OCI-LY7 (cell line): ENCODE measurements at regions not wholly inside any gene's neighbourhood (a gene's known extent, or its start where the extent isn't known, plus 50 kb on each side); places are given as distances from the start of the nearest gene placed in this dataset.

Source experiments
- BruUV-seq: library from RNA; stranded (reverse); fragments of 400-500 nt; replicated peaks from 2 replicates; lab custom pipeline; 2021; lab: Mats Ljungman, UMichigan
- CTCF ChIA-PET: fragments of 300-600 bp; sonication (Branson Sonifier 250); formaldehyde crosslinking; loops from one replicate; lab custom pipeline; 2022; ENCODE audit warnings: antibody characterized with exemption; ENCODE audit not compliant: unreplicated experiment; lab: Charles Lee
- POLR2A ChIA-PET: fragments of 300-600 bp; sonication (Branson Sonifier 250); formaldehyde crosslinking; loops from one replicate; lab custom pipeline; 2022; ENCODE audit warnings: antibody characterized with exemption; lab: Charles Lee
- DNase-seq: peaks from one replicate; pipeline ENCODE4 v3.0.0-alpha.2; 2015; ENCODE audit warnings: low spot score
- H2AFZ ChIP-seq: fragments of 200-600 bp; sonication (generic), shearing (Covaris generic); 2 replicates; pipeline ENCODE4 v1.6.1; 2014; ENCODE audit warnings: mild to moderate bottlenecking, antibody characterized with exemption, low read length, moderate library complexity
- H3K27ac ChIP-seq: fragments of 200-600 bp; sonication (generic); 2 replicates; pipeline ENCODE4 v1.5.1; 2014; ENCODE audit warnings: mixed run types, low read depth, mild to moderate bottlenecking, moderate library complexity, low read length, inconsistent platforms; ENCODE audit not compliant: poor library complexity, severe bottlenecking
- H3K36me3 ChIP-seq: fragments of 200-600 bp; sonication (generic); 2 replicates; pipeline ENCODE4 v1.6.1; 2014; ENCODE audit warnings: mild to moderate bottlenecking, antibody characterized with exemption, low read length, moderate library complexity, mixed read lengths; ENCODE audit not compliant: insufficient read depth
- H3K4me1 ChIP-seq: fragments of 200-600 bp; sonication (generic); 2 replicates; pipeline ENCODE4 v1.5.1; 2014; ENCODE audit warnings: mild to moderate bottlenecking, low read length; ENCODE audit not compliant: insufficient read depth, poor library complexity, severe bottlenecking
- H3K4me2 ChIP-seq: fragments of 200-600 bp; sonication (generic); 2 replicates; pipeline ENCODE4 v1.6.1; 2014; ENCODE audit warnings: mild to moderate bottlenecking, low read length
- H3K4me3 ChIP-seq: fragments of 200-600 bp; sonication (generic); 2 replicates; pipeline ENCODE4 v1.5.1; 2014; ENCODE audit warnings: mild to moderate bottlenecking, low read depth, low read length; ENCODE audit not compliant: poor library complexity, severe bottlenecking
- H3K79me2 ChIP-seq: fragments of 200-600 bp; sonication (generic); 2 replicates; pipeline ENCODE4 v1.6.1; 2016; ENCODE audit warnings: low read depth, mild to moderate bottlenecking, low read length, moderate library complexity, mixed read lengths; ENCODE audit not compliant: insufficient read depth
- H3K9me2 ChIP-seq: fragments of 200-600 bp; sonication (generic); 2 replicates; pipeline ENCODE4 v1.6.1; 2016; ENCODE audit warnings: mild to moderate bottlenecking, low read length, mixed read lengths; ENCODE audit not compliant: insufficient read depth
- H3K9me3 ChIP-seq: fragments of 200-600 bp; sonication (generic); 2 replicates; pipeline ENCODE4 v1.6.1; 2014; ENCODE audit warnings: mild to moderate bottlenecking, mixed run types, low read length, mixed read lengths
- H4K20me1 ChIP-seq: fragments of 200-600 bp; sonication (generic); 2 replicates; pipeline ENCODE4 v1.6.1; 2014; ENCODE audit warnings: mild to moderate bottlenecking, antibody characterized with exemption, low read length, moderate library complexity, mixed read lengths; ENCODE audit not compliant: insufficient read depth
- EZH2phosphoT487 ChIP-seq: fragments of 200-600 bp; sonication (generic); IDR thresholded peaks from 2 replicates; pipeline ENCODE4 v1.6.1; 2018; ENCODE audit warnings: low read depth, borderline replicate concordance, mild to moderate bottlenecking, mixed run types, antibody characterized with exemption, low read length, moderate library complexity, mixed read lengths
- intact Hi-C: fragments of 100-400 bp; cut with micrococcal nuclease; formaldehyde crosslinking; loops from one replicate; pipeline ENCODE4 v1.10.0; 2022; ENCODE audit not compliant: unreplicated experiment
- TF ChIP-seq, protein P1 (sequence below): fragments of 200-600 bp; sonication (generic); conservative IDR thresholded peaks from 2 replicates; pipeline ENCODE4 v1.5.1; 2014; ENCODE audit warnings: mild to moderate bottlenecking, antibody characterized with exemption, low read length, moderate library complexity, mixed read lengths

- TF ChIP-seq, protein P1, sequence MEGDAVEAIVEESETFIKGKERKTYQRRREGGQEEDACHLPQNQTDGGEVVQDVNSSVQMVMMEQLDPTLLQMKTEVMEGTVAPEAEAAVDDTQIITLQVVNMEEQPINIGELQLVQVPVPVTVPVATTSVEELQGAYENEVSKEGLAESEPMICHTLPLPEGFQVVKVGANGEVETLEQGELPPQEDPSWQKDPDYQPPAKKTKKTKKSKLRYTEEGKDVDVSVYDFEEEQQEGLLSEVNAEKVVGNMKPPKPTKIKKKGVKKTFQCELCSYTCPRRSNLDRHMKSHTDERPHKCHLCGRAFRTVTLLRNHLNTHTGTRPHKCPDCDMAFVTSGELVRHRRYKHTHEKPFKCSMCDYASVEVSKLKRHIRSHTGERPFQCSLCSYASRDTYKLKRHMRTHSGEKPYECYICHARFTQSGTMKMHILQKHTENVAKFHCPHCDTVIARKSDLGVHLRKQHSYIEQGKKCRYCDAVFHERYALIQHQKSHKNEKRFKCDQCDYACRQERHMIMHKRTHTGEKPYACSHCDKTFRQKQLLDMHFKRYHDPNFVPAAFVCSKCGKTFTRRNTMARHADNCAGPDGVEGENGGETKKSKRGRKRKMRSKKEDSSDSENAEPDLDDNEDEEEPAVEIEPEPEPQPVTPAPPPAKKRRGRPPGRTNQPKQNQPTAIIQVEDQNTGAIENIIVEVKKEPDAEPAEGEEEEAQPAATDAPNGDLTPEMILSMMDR, result no peak
- TF ChIP-seq EZH2phosphoT487, result no peak
- Histone ChIP-seq H3K36me3 (no peaks in the 10 kb centered on the region), H3K9me2 (no peaks in the 10 kb centered on the region), H3K27ac (no peak overlapping the region), H3K4me1 (no peaks in the 10 kb centered on the region), H2AFZ (no peak overlapping the region), H4K20me1 (no peaks in the 10 kb centered on the region), H3K4me2 (no peak overlapping the region), H3K79me2 (no peaks in the 10 kb centered on the region), H3K9me3 (no peaks in the 10 kb centered on the region), H3K4me3 (no peak overlapping the region)
- POLR2A ChIA-PET, result no interaction called here
- intact Hi-C loops, result no loop called here
- no TSS peak for BruUV-seq
- DNase-seq, result no peak
- CTCF ChIA-PET, result no interaction called here
Measured at GRCh38 chr7:70935311-70935710, 196.6 kb upstream of the GALNT17 start.

- no peak overlapping the region for H3K4me3 ChIP-seq
- no TSS peak for BruUV-seq
Measured at GRCh38 chr7:70935854-70936253, 196.1 kb upstream of the GALNT17 start.

DNA sequence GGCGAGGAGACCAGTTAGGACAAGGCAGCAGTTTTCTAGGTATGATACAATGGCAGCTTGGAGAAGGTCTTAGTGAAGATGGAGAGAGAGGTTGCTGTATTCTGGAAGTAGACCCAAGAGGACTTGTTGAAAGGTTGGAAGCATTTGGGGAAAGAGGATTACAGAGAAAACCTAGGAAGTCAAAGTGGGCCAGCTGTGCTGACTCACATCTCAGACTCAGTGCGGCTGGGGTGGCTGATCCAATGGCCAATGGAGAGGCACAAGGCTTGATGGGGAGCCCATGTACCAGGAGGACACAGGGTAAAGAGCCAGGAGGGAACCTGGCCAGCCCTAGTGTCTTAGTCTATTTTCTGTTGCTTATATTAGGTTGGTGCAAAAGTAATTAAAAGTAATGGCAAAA, 194.5 kb upstream of the GALNT17 start:
- POLR2A ChIA-PET, result no interaction called here

More at GRCh38 chr7:70935854-70936253, 196.1 kb upstream of the GALNT17 start:
- CTCF ChIA-PET, result no interaction called here
- Histone ChIP-seq H3K4me2 (no peak overlapping the region), H3K36me3 (no peaks in the 10 kb centered on the region), H3K4me1 (no peaks in the 10 kb centered on the region), H2AFZ (no peak overlapping the region), H3K9me3 (no peaks in the 10 kb centered on the region), H3K27ac (no peak overlapping the region), H3K79me2 (no peaks in the 10 kb centered on the region), H3K9me2 (no peaks in the 10 kb centered on the region), H4K20me1 (no peaks in the 10 kb centered on the region)
- POLR2A ChIA-PET, result interaction anchor here (0.7 kb wide), 1 partner anchor 11 kb away, joined by 3 read pairs; no protein-coding TSS in a partner anchor
- DNase-seq, result no peak
- TF ChIP-seq, protein P1, result no peak
- no peak for TF ChIP-seq EZH2phosphoT487
- intact Hi-C loops, result no loop called here

More for the DNA sequence above, 194.5 kb upstream of the GALNT17 start:
- H2AFZ ChIP-seq, result no peak overlapping the region
- H4K20me1 ChIP-seq, result no peaks in the 10 kb centered on the region
- H3K36me3 ChIP-seq, result no peaks in the 10 kb centered on the region
- CTCF ChIA-PET, result no interaction called here
- H3K9me2 ChIP-seq, result no peaks in the 10 kb centered on the region
- no peak overlapping the region for H3K4me2 ChIP-seq
- BruUV-seq, result no TSS peak
- no peak overlapping the region for H3K4me3 ChIP-seq
- no peak for DNase-seq
- H3K27ac ChIP-seq, result no peak overlapping the region
- TF ChIP-seq, protein P1, result no peak
- no peak for TF ChIP-seq EZH2phosphoT487
- no peaks in the 10 kb centered on the region for H3K9me3 ChIP-seq
- no peaks in the 10 kb centered on the region for H3K4me1 ChIP-seq
- H3K79me2 ChIP-seq, result no peaks in the 10 kb centered on the region
- intact Hi-C loops, result no loop called here
